Suppressor macrophage (primary cell): ENCODE measurements at regions not wholly inside any gene's neighbourhood (a gene's known extent, or its start where the extent isn't known, plus 50 kb on each side); places are given as distances from the start of the nearest gene placed in this dataset.
"Not testable (repeated sequence)": the region's sequence is repeated elsewhere in the genome, so short reads cannot be mapped to it uniquely, and the experiment has no call there.

Source experiments
- DNase-seq, 4 experiments: peaks; one replicate each; pipeline ENCODE4 v3.0.0-alpha.2; 2020 to 2022

- DNase-seq, result no peak
These were observed 56.0 kb upstream of the LRPPRC start for GRCh38 chr2:44051593-44052347.

GRCh38 chr2:44052584-44052983 is 56.8 kb upstream of the LRPPRC start:
- DNase-seq, result no peak

- DNase-seq, result no peak
These were observed 57.3 kb upstream of the LRPPRC start for GRCh38 chr2:44053052-44053451.

- no peak for DNase-seq
These were observed 57.7 kb upstream of the LRPPRC start for GRCh38 chr2:44053456-44053855.

GRCh38 chr2:44055229-44055628 is 59.4 kb upstream of the LRPPRC start:
- no peak for DNase-seq

- no peak for DNase-seq
These were observed 59.9 kb upstream of the LRPPRC start for GRCh38 chr2:44055664-44056063.

GRCh38 chr2:44056947-44057346 is 61.2 kb upstream of the LRPPRC start:
- DNase-seq, result no peak

- DNase-seq, result not testable (repeated sequence)
These were observed 64.5 kb upstream of the LRPPRC start for GRCh38 chr2:44060286-44060685.

GRCh38 chr2:44060990-44061389 is 65.2 kb upstream of the LRPPRC start:
- DNase-seq, result no peak

- DNase-seq, result no peak
These were observed 65.7 kb upstream of the LRPPRC start for GRCh38 chr2:44061469-44061868.

- DNase-seq, result no peak
These were observed 66.1 kb upstream of the LRPPRC start for GRCh38 chr2:44061876-44062275.

- no peak for DNase-seq
These were observed 67.2 kb upstream of the LRPPRC start for GRCh38 chr2:44063033-44063432.

- not testable (repeated sequence) for DNase-seq
These were observed 68.5 kb upstream of the LRPPRC start for GRCh38 chr2:44064281-44064680.

GRCh38 chr2:44067012-44067790 is 71.4 kb upstream of the LRPPRC start:
- DNase-seq, result not testable (repeated sequence)

GRCh38 chr2:44067791-44068181 is 72.0 kb upstream of the LRPPRC start:
- DNase-seq, result not testable (repeated sequence)

- no peak for DNase-seq
These were observed 75.8 kb upstream of the LRPPRC start for GRCh38 chr2:44071454-44072046.

GRCh38 chr2:44073667-44074066 is 77.9 kb upstream of the LRPPRC start:
- not testable (repeated sequence) for DNase-seq

- not testable (repeated sequence) for DNase-seq
These were observed 79.0 kb upstream of the LRPPRC start for GRCh38 chr2:44074795-44075194.

GRCh38 chr2:44075541-44075940 is 79.8 kb upstream of the LRPPRC start:
- DNase-seq, result peak; percentile 8 to 52 (median 30)

- peak in 2 of 4 experiments; percentile 17 to 26 for DNase-seq
These were observed 82.2 kb upstream of the LRPPRC start for GRCh38 chr2:44077942-44078511.

- no peak for DNase-seq
These were observed 83.9 kb upstream of the LRPPRC start for GRCh38 chr2:44079686-44080085.

GRCh38 chr2:44083054-44083453 is 85.6 kb upstream of the PPM1B start:
- DNase-seq, result peak in 3 of 4 experiments; percentile 22 to 35 (median 33)

- no peak for DNase-seq
These were observed 83.8 kb upstream of the PPM1B start for GRCh38 chr2:44084850-44085249.
